IMR-90 (cell line): ENCODE measurements at regions not wholly inside any gene's neighbourhood (a gene's known extent, or its start where the extent isn't known, plus 50 kb on each side); places are given as distances from the start of the nearest gene placed in this dataset.

Experiments used
- ATAC-seq: fragments of 200-7000 bp; cut with Tn5 transposase; 2 replicates; pipeline ENCODE4 v1.9.1; 2020; ENCODE audit warnings: low read depth, mild to moderate bottlenecking, moderate library complexity
- BruUV-seq: library from RNA; stranded (reverse); fragments of 400-500 nt; replicated peaks from 2 replicates; lab custom pipeline; 2021; lab: Mats Ljungman, UMichigan
- CTCF ChIA-PET: fragments of 300-600 bp; formaldehyde crosslinking; extraction: SDS; loops from one replicate; lab custom pipeline; 2021; ENCODE audit warnings: antibody characterized with exemption; lab: Yijun Ruan, JAX
- POLR2A ChIA-PET: fragments of 300-600 bp; sonication (Branson Sonifier 250); formaldehyde crosslinking; loops from one replicate; lab custom pipeline; 2022; ENCODE audit warnings: antibody characterized with exemption; ENCODE audit not compliant: unreplicated experiment; lab: Charles Lee
- DNase-seq: peaks from one replicate; pipeline ENCODE4 v3.0.0; 2013
- H2AFZ ChIP-seq: replicated peaks from 2 replicates; pipeline ENCODE3; 2013; ENCODE audit warnings: low read length, mild to moderate bottlenecking; ENCODE audit not compliant: poor library complexity
- H2AK5ac ChIP-seq: 2 replicates; pipeline ENCODE4 v1.6.1; 2013; ENCODE audit warnings: low read depth, low read length, inconsistent platforms
- H2AK9ac ChIP-seq: replicated peaks from 2 replicates; pipeline ENCODE3; 2013; ENCODE audit warnings: mild to moderate bottlenecking, low read depth, low read length, moderate library complexity; ENCODE audit not compliant: poor library complexity
- H2BK120ac ChIP-seq: 2 replicates; pipeline ENCODE4 v1.6.1; 2013; ENCODE audit warnings: low read depth, low read length, inconsistent platforms
- H2BK15ac ChIP-seq: 3 replicates; pipeline ENCODE4 v1.6.1; 2013; ENCODE audit warnings: low read depth, low read length, inconsistent platforms
- H2BK20ac ChIP-seq: 2 replicates; pipeline ENCODE4 v1.6.1; 2013; ENCODE audit warnings: low read depth, mild to moderate bottlenecking, inconsistent platforms, low read length, moderate library complexity
- H2BK5ac ChIP-seq: 2 replicates; pipeline ENCODE4 v1.6.1; 2013; ENCODE audit warnings: mild to moderate bottlenecking, low read depth, low read length, inconsistent platforms; ENCODE audit not compliant: poor library complexity, severe bottlenecking
- H3K14ac ChIP-seq: replicated peaks from 2 replicates; pipeline ENCODE4 v1.6.1; 2013; ENCODE audit warnings: low read depth, low read length, inconsistent platforms
- H3K18ac ChIP-seq: 2 replicates; pipeline ENCODE4 v1.6.1; 2013; ENCODE audit warnings: low read depth, low read length, control low read depth
- H3K23ac ChIP-seq: 2 replicates; pipeline ENCODE4 v1.6.1; 2013; ENCODE audit warnings: low read depth, low read length, inconsistent platforms
- H3K27ac ChIP-seq: 2 replicates; pipeline ENCODE4 v1.5.1; 2013; ENCODE audit warnings: mild to moderate bottlenecking, control low read depth, low read length; ENCODE audit not compliant: insufficient read depth
- H3K27me3 ChIP-seq: 2 replicates; pipeline ENCODE4 v1.6.1; 2013; ENCODE audit warnings: low read length; ENCODE audit not compliant: control insufficient read depth, insufficient read depth
- H3K36me3 ChIP-seq: 2 replicates; pipeline ENCODE4 v1.6.1; 2013; ENCODE audit warnings: low read length, mixed read lengths; ENCODE audit not compliant: control insufficient read depth, insufficient read depth
- H3K4ac ChIP-seq: 2 replicates; pipeline ENCODE4 v1.6.1; 2013; ENCODE audit warnings: low read depth, low read length, inconsistent platforms
- H3K4me1 ChIP-seq: 2 replicates; pipeline ENCODE4 v1.6.1; 2013; ENCODE audit warnings: low read length, mixed read lengths; ENCODE audit not compliant: control insufficient read depth, insufficient read depth
- H3K4me2 ChIP-seq: 2 replicates; pipeline ENCODE4 v1.6.1; 2013; ENCODE audit warnings: low read depth, mild to moderate bottlenecking, control low read depth, low read length, moderate library complexity
- H3K4me3 ChIP-seq: 2 replicates; pipeline ENCODE4 v1.5.1; 2013; ENCODE audit warnings: low read depth, mild to moderate bottlenecking, control low read depth, low read length, moderate library complexity; ENCODE audit not compliant: insufficient read depth
- H3K56ac ChIP-seq: 2 replicates; pipeline ENCODE4 v1.6.1; 2013; ENCODE audit warnings: low read length, inconsistent platforms; ENCODE audit not compliant: insufficient read depth; ENCODE audit errors: extremely low read depth
- H3K79me1 ChIP-seq, 2 experiments: 2 replicates each; pipeline ENCODE4 v1.6.1; 2013; ENCODE audit warnings: low read length in 2 of 2, inconsistent platforms in 1 of 2, low read depth in 1 of 2
- H3K9ac ChIP-seq: 2 replicates; pipeline ENCODE4 v1.6.1; 2013; ENCODE audit warnings: low read depth, low read length, control low read depth
- H3K9me1 ChIP-seq: 2 replicates; pipeline ENCODE4 v1.6.1; 2013; ENCODE audit warnings: low read length, inconsistent platforms; ENCODE audit not compliant: insufficient read depth
- H3K9me3 ChIP-seq: 2 replicates; pipeline ENCODE4 v1.6.1; 2013; ENCODE audit warnings: low read length; ENCODE audit not compliant: control insufficient read depth, insufficient read depth
- H4K20me1 ChIP-seq: 2 replicates; pipeline ENCODE4 v1.6.1; 2013; ENCODE audit warnings: low read length, inconsistent platforms; ENCODE audit not compliant: insufficient read depth
- H4K5ac ChIP-seq: 2 replicates; pipeline ENCODE4 v1.6.1; 2013; ENCODE audit warnings: mild to moderate bottlenecking, low read depth, low read length, control low read depth
- H4K8ac ChIP-seq, 2 experiments: 2 replicates each; pipeline ENCODE4 v1.6.1; 2013; ENCODE audit warnings: low read depth in 2 of 2, low read length in 2 of 2, control low read depth in 1 of 2, inconsistent platforms in 1 of 2
- H4K91ac ChIP-seq: 2 replicates; pipeline ENCODE4 v1.6.1; 2013; ENCODE audit warnings: low read depth, low read length, inconsistent platforms; ENCODE audit not compliant: insufficient read depth
- BHLHE40 ChIP-seq: fragments of 150-350 bp; IDR thresholded peaks from 2 replicates; pipeline ENCODE4 v1.6.1; 2016; ENCODE audit warnings: mild to moderate bottlenecking, low read depth, low read length
- CEBPB ChIP-seq: IDR thresholded peaks from 2 replicates; pipeline ENCODE4 v1.6.1; 2012; ENCODE audit warnings: low read depth, low read length, improper control_type of control experiment
- CHD1 ChIP-seq: IDR thresholded peaks from 2 replicates; pipeline ENCODE4 v1.6.1; 2012; ENCODE audit warnings: low read depth, low read length, improper control_type of control experiment
- MAZ ChIP-seq: IDR thresholded peaks from 2 replicates; pipeline ENCODE4 v1.6.1; 2012; ENCODE audit warnings: low read depth, mild to moderate bottlenecking, low read length, improper control_type of control experiment, moderate library complexity, borderline replicate concordance
- MXI1 ChIP-seq: IDR thresholded peaks from 2 replicates; pipeline ENCODE4 v1.6.1; 2012; ENCODE audit warnings: low read depth, mild to moderate bottlenecking, low read length, moderate library complexity, borderline replicate concordance
- RFX5 ChIP-seq: IDR thresholded peaks from 2 replicates; pipeline ENCODE4 v1.8.0; 2012; ENCODE audit warnings: low read depth, mild to moderate bottlenecking, low read length, moderate library complexity
- WGBS, 2 experiments: methylation state at CpG; one replicate each; pipeline versions ENCODE4 v1.1.5 to v1.1.7; 2013; ENCODE audit warnings: missing lambda C conversion rate in 2 of 2; ENCODE audit not compliant: insufficient read length in 1 of 2; ENCODE audit errors: extremely low coverage in 2 of 2; 5-methylcytosine and 5-hydroxymethylcytosine counted together
- dilution Hi-C: fragments of 300-500 bp; cut with HindIII; formaldehyde crosslinking; loops from one replicate; pipeline ENCODE4 v1.14.3; 2018; ENCODE audit warnings: low sequenced_read_pairs; ENCODE audit not compliant: unreplicated experiment
- in situ Hi-C: fragments of 300-500 bp; cut with MboI; formaldehyde crosslinking; loops from 3 replicates; pipeline ENCODE4 v1.14.3; 2019; ENCODE audit warnings: low sequenced_read_pairs, inconsistent platforms, mixed read lengths
- intact Hi-C: fragments of 100-400 bp; cut with micrococcal nuclease; formaldehyde crosslinking; loops from 2 replicates; pipeline ENCODE4 v1.10.0; 2022

DNA sequence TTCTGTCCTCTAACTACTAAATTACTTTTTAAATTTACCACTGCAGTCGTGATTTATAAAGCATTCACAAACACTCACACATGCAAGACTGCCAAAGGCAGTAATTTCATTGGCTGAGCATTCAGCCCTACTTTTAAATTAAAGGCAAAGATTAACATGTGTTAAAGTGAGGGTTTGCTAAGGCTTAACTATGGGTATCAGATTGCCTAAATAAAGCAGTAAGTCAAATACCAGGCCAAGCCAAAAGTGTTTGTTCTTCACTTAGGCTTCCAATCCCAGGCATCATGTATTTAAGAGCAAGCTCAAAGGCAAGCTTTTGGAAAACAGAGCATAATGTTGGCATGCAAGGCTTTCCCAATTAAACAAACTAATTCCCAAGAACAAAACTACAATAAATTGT, 187.3 kb downstream of the SUCNR1 start:
- peaks cover 2% of the 10 kb centered on the region; the same call in 1 of the 2 replicates for H3K4me1 ChIP-seq
- no peaks in the 10 kb centered on the region for H3K79me1 ChIP-seq
- H4K8ac ChIP-seq: no peak overlapping the region
- ATAC-seq: peak; percentile 32; the same call in 1 of the 2 replicates
- POLR2A ChIA-PET: no interaction called here
- H3K36me3 ChIP-seq: no peaks in the 10 kb centered on the region
- peak overlapping the region; percentile 29; the same call in 1 of the 2 replicates for H4K5ac ChIP-seq
- no peaks in the 10 kb centered on the region; the same call in 1 of the 2 replicates for H3K9me1 ChIP-seq
- no peak overlapping the region for H3K14ac ChIP-seq
- CTCF ChIA-PET: interaction anchor here (1.0 kb wide), 1 partner anchor 363 kb away, joined by 3 read pairs; no protein-coding TSS in a partner anchor
- H3K9ac ChIP-seq: no peak overlapping the region
- H4K91ac ChIP-seq: no peak overlapping the region
- peak overlapping the region; percentile 50 for H3K4me2 ChIP-seq
- no peaks in the 10 kb centered on the region for H3K9me3 ChIP-seq
- H3K27me3 ChIP-seq: no peaks in the 10 kb centered on the region
- H3K4me3 ChIP-seq: no peak overlapping the region
- no peak overlapping the region for H3K27ac ChIP-seq
- in situ Hi-C loops (no loop called here), dilution Hi-C loops (no loop called here), intact Hi-C loops (no loop called here)
- H2AFZ ChIP-seq: no peak overlapping the region
- H3K4ac ChIP-seq: no peak overlapping the region
- H2BK15ac ChIP-seq: no peak overlapping the region
- WGBS, 2 experiments: no CpG with 5 or more reads among the region's 1 CpG
- no peak for DNase-seq
- no peak overlapping the region for H3K56ac ChIP-seq
- no peak overlapping the region; the same call in 1 of the 2 replicates for H3K18ac ChIP-seq
- no peak overlapping the region for H2AK5ac ChIP-seq
- H4K20me1 ChIP-seq: no peaks in the 10 kb centered on the region
- no peak overlapping the region for H2BK120ac ChIP-seq
- H2BK5ac ChIP-seq: no peak overlapping the region
- H2BK20ac ChIP-seq: no peak overlapping the region
- no peak overlapping the region for H2AK9ac ChIP-seq
- no peak overlapping the region for H3K23ac ChIP-seq
- TF ChIP-seq BHLHE40: no peak
- no peak for TF ChIP-seq MXI1
- no peak for TF ChIP-seq MAZ
- TF ChIP-seq CEBPB: no peak
- TF ChIP-seq RFX5: no peak
- no peak for TF ChIP-seq CHD1
- no TSS peak for BruUV-seq
